NB4 (cell line): ENCODE measurements at regions not wholly inside any gene's neighbourhood (a gene's known extent, or its start where the extent isn't known, plus 50 kb on each side); places are given as distances from the start of the nearest gene placed in this dataset.

Experiments used
- POLR2A ChIP-seq: IDR thresholded peaks from 2 replicates; pipeline ENCODE4 v1.6.1; 2011; ENCODE audit warnings: mild to moderate bottlenecking; ENCODE audit not compliant: insufficient read length; ENCODE audit errors: extremely low read depth
- TF ChIP-seq, protein P1 (sequence below): IDR thresholded peaks from one replicate; pipeline ENCODE4 v1.5.1; 2012; ENCODE audit warnings: low read depth, low read length

DNA sequence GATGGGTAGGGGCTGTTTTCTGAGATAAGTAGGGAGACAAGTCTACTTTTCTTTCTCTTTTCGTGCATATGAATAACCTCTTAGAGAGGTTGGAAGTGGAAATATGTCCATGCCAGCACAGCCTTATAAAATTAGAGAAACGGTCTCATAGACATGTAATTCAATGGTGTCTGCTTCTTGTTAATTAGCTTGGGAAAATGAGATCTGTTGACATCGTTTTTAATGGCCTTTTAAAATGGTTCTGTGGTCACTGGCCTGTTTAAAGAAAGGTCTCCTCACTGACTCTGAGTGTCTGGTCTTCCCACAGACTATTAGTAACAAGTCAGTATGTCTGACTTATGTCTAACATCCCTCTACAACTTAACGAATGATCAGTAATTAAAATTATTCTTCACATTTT, 487.1 kb downstream of the SLITRK6 start:
- TF ChIP-seq, protein P1, sequence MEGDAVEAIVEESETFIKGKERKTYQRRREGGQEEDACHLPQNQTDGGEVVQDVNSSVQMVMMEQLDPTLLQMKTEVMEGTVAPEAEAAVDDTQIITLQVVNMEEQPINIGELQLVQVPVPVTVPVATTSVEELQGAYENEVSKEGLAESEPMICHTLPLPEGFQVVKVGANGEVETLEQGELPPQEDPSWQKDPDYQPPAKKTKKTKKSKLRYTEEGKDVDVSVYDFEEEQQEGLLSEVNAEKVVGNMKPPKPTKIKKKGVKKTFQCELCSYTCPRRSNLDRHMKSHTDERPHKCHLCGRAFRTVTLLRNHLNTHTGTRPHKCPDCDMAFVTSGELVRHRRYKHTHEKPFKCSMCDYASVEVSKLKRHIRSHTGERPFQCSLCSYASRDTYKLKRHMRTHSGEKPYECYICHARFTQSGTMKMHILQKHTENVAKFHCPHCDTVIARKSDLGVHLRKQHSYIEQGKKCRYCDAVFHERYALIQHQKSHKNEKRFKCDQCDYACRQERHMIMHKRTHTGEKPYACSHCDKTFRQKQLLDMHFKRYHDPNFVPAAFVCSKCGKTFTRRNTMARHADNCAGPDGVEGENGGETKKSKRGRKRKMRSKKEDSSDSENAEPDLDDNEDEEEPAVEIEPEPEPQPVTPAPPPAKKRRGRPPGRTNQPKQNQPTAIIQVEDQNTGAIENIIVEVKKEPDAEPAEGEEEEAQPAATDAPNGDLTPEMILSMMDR, result no peak
- no peak for TF ChIP-seq POLR2A
